ENCODE measurements at regions not wholly inside any gene's neighbourhood (a gene's known extent, or its start where the extent isn't known, plus 50 kb on each side); places are given as distances from the start of the nearest gene placed in this dataset.

DNA sequence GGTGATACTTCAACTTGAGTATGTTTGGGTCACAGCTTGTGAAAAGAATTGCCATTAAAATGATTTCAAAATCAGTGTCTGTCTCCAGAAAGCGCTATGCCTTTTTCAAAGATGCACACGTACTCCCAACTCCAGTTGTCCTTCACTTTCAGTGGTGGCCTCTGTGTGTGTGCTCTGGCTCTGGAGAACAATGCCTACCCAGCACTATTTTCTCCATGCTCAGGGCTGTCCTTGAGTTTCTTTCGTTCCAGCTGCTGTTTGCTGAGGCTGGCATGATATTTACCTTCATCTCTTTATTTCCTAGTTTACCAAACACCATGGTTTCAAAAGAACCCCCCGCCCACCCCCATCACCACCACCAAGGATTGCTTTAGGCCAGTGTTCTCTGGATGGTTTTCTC is 136.8 kb downstream of the QRSL1 start:
- Histone ChIP-seq H3K4me1 (peaks cover 20% of the 10 kb centered on the region), H4K20me1 (no peaks in the 10 kb centered on the region), H3K27me3 (no peaks in the 10 kb centered on the region), H3K9ac (no peak overlapping the region), H3K4me2 (no peak overlapping the region), H3K4me3 (no peak overlapping the region), H3K27ac (no peak overlapping the region), H3K9me3 (peaks cover 49% of the 10 kb centered on the region), H3K36me3 (no peaks in the 10 kb centered on the region)
- TF ChIP-seq Cebpa-rat (IDR thresholded peaks at IDR 0.05): no peak

DNA sequence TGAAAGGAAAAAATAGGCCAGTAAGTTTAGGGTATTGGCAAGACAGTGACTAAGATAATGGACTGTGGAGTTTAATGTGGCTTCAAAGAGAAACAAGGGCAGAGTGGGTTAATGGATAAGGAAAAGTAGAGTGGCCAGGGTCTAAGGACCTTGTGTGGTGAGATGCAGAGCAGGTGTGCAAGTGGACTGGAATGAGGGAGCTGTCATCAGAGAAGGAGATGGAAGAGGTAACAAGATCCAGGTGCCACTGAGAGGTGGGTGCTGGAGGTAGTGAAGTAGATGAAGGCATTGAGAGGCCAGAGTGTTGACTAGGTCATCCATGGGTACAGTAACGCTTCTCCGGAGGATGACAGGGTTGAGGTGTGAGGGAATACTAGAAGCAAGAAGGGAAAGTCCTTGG is 136.1 kb downstream of the QRSL1 start:
- Histone ChIP-seq H3K9ac (no peak overlapping the region), H3K4me2 (peak overlapping the region; percentile 32; the same call in 1 of the 2 replicates), H3K36me3 (no peaks in the 10 kb centered on the region), H3K4me3 (no peak overlapping the region), H4K20me1 (no peaks in the 10 kb centered on the region), H3K4me1 (peaks cover 20% of the 10 kb centered on the region), H3K9me3 (peaks cover 48% of the 10 kb centered on the region), H3K27ac (no peak overlapping the region), H3K27me3 (no peaks in the 10 kb centered on the region)
- TF ChIP-seq Cebpa-rat (IDR thresholded peaks at IDR 0.05): no peak

DNA sequence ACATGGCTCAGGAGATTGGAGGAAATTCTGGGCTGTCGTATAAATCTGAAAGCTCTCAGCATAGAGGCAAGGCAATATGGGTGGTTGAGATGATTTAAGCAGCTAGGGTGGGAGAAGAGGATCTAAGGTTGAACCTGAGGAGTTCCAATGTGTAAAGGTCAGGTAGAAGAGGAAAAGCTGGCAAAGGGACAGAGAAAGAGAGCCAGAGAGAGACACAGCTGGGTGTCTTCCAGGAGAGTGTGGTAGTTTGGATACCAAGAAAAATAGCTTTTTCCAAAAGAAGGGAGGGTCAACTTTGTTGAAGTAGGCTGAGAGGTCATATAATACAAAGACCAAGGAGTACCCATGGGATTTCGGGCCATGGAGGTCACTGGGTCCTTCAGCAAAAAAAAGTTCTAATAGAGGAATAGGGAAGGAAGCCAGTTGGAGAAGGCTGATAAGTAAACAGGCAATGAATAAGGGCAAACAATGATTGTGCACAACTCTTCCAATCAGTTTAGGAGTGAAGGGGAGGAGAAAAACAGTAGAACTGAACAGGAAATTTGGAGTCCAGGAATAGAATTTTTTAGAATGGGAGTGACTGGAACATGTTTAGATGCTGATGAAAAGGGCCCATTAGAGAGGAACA is 135.1 kb downstream of the QRSL1 start:
- no peak overlapping the region for H3K9ac ChIP-seq
- H3K4me2 ChIP-seq: peak overlapping the region; percentile 32
- no peak overlapping the region for H3K27ac ChIP-seq
- no peaks in the 10 kb centered on the region for H4K20me1 ChIP-seq
- no peaks in the 10 kb centered on the region for H3K36me3 ChIP-seq
- peaks cover 20% of the 10 kb centered on the region for H3K4me1 ChIP-seq
- H3K9me3 ChIP-seq: peaks cover 46% of the 10 kb centered on the region
- H3K4me3 ChIP-seq: no peak overlapping the region
- TF ChIP-seq Cebpa-rat (IDR thresholded peaks at IDR 0.05): no peak
- no peaks in the 10 kb centered on the region for H3K27me3 ChIP-seq

DNA sequence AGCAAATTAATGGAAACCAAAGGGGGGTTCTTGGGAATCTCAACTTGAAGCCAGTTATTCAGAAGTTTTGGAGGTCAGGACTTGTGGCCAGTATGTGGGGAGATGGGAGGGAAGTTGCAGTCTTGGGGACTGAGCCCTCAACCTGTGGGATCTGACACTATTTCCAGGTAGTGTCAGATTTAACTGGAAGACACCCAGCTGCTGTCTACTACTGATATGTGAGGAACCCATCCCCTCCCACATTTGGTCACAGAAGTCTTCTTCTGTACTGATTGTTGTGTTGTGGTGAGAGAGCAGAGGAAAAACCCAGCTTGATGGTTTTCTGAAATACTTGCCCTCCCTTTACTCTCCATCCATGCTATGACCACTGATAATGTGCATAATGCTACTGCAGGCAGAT is 134.0 kb downstream of the QRSL1 start:
- Histone ChIP-seq H3K36me3 (no peaks in the 10 kb centered on the region), H3K27me3 (no peaks in the 10 kb centered on the region), H3K4me3 (no peak overlapping the region), H3K9me3 (peaks cover 45% of the 10 kb centered on the region), H3K27ac (no peak overlapping the region), H3K4me2 (no peak overlapping the region), H3K9ac (no peak overlapping the region), H4K20me1 (no peaks in the 10 kb centered on the region), H3K4me1 (peaks cover 20% of the 10 kb centered on the region)
- TF ChIP-seq Cebpa-rat (IDR thresholded peaks at IDR 0.05): no peak

DNA sequence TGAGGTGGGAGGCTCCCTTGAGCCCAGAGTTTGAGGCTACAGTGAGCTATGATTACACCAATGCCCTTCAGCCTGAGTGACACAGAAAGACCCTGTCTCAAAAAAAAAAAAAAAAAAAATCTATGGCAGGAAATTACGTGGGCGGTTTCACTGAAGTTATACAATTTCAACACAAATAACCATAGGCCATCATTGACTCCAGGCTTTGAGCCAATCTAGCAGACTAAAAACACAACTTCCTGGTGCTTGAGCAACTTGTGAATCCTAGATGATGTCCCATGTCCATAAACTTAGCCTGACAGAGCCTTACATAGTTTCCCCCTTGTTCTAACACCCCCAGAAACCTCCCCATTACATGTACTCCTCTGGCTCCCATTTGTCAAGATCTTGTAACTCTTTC is 131.8 kb downstream of the QRSL1 start:
- Histone ChIP-seq H3K36me3 (no peaks in the 10 kb centered on the region), H3K4me3 (no peak overlapping the region), H3K4me1 (peaks cover 20% of the 10 kb centered on the region), H4K20me1 (no peaks in the 10 kb centered on the region), H3K27ac (no peak overlapping the region), H3K4me2 (no peak overlapping the region), H3K27me3 (no peaks in the 10 kb centered on the region), H3K9ac (no peak overlapping the region), H3K9me3 (peaks cover 42% of the 10 kb centered on the region)
- no peak for TF ChIP-seq Cebpa-rat (IDR thresholded peaks at IDR 0.05)

DNA sequence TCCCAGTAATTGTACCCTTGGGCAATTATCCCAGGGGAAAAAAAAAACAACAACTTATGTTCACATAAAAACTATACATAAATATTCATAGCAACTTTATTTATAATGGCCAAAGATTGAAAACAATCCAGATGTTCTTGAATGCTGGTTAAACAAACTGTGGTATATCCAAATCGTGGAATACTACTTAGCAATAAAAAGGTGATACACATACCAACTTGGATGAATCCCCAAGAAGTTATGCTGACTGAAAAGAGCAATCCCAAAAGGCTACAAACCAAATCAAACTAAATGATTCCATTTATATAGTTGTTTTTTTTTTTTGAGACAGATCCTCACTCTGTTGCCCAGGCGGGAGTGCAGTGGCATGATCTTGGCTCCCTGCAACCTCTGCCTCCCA is 129.7 kb downstream of the QRSL1 start:
- H3K4me2 ChIP-seq: no peak overlapping the region
- peaks cover 45% of the 10 kb centered on the region for H3K9me3 ChIP-seq
- no peak overlapping the region for H3K4me3 ChIP-seq
- H3K36me3 ChIP-seq: no peaks in the 10 kb centered on the region
- no peak overlapping the region for H3K9ac ChIP-seq
- H3K27me3 ChIP-seq: no peaks in the 10 kb centered on the region
- H3K4me1 ChIP-seq: peaks cover 6% of the 10 kb centered on the region
- no peaks in the 10 kb centered on the region for H4K20me1 ChIP-seq
- H3K27ac ChIP-seq: no peak overlapping the region
- no peak for TF ChIP-seq Cebpa-rat (IDR thresholded peaks at IDR 0.05)

DNA sequence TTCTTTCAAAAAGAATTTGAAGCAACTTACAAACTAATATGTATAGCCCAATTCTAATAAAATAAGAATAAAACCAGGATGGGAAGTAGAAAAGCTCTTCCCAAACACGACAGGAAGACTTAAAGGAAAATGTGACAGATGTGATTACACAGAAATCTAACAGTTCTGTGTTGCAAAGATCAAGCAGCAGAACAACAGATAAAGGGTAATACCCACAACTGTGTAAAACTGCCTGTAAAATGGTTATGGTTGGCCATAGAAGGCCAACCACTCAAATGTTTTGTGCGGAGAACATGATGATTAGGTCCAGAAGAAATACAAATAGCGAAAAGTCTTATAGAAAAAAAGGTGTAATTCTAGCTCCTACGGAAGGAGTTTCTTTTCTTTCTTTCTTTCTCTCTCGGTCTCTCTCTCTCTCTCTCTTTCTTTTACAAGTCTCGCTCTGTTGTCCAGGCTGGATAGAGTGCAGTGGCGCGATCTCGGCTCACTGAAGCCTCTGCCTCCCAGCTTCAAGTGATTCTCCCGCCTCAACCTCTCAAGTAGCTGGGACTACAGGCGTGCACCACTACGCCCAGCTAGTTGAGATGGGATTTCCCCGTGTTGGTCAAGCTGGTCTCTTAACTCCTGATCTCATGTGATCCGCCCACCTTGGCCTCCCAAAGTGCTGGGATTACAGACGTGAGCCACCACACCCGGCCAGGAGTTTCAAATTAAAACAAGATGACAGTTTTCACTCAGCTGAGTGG is 128.5 kb downstream of the QRSL1 start:
- Histone ChIP-seq H3K36me3 (no peaks in the 10 kb centered on the region), H3K27me3 (no peaks in the 10 kb centered on the region), H3K9ac (no peak overlapping the region), H3K27ac (no peak overlapping the region), H3K4me3 (no peak overlapping the region), H4K20me1 (no peaks in the 10 kb centered on the region), H3K4me2 (no peak overlapping the region), H3K9me3 (peaks cover 41% of the 10 kb centered on the region), H3K4me1 (no peaks in the 10 kb centered on the region)
- TF ChIP-seq Cebpa-rat (IDR thresholded peaks at IDR 0.05): no peak

DNA sequence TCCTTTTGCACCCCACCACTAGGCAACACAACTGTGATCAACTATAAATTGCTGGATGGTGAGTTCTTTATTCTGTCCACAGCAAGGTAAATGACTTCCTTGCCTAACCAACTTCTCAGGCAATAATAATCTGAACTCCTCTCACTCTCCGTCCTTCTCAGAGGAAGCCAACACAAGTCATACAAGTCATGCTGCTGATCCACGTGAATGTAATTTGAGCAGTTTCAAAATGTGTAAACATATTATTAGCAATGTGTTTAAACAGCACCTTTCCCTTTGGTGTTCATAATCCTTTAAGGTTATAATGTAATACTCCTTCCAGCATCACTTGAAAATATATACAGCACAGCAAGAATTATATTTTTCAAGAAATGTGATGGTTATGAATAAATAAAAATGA is 127.9 kb downstream of the QRSL1 start:
- no peak overlapping the region for H3K4me3 ChIP-seq
- no peaks in the 10 kb centered on the region for H3K4me1 ChIP-seq
- H3K27ac ChIP-seq: no peak overlapping the region

DNA sequence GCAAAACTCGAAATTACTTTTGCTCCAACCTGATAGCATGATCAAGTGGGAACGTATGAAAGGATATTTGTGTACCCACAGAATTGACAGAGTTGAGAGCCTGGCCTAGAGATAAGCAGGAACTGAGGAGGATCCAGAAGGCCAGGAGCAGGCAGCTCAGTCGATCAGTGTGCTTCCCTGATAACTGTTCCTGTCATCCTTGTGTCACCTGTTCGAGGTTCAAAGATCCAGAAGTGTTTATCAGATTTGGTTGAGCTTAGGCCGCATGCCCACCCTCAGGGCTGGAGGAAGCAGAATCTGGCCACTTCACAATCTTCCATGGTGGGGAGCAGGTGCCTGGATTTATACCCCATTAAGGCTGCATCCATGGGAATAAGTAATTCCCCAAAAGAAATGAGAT is 124.8 kb downstream of the QRSL1 start:
- H3K9ac ChIP-seq: no peak overlapping the region
- H3K4me2 ChIP-seq: no peak overlapping the region

More for the DNA sequence above, 127.9 kb downstream of the QRSL1 start:
- TF ChIP-seq Cebpa-rat (IDR thresholded peaks at IDR 0.05): no peak
- no peaks in the 10 kb centered on the region for H3K36me3 ChIP-seq
- peaks cover 35% of the 10 kb centered on the region for H3K9me3 ChIP-seq
- H3K9ac ChIP-seq: no peak overlapping the region
- no peak overlapping the region for H3K4me2 ChIP-seq
- no peaks in the 10 kb centered on the region for H4K20me1 ChIP-seq
- no peaks in the 10 kb centered on the region for H3K27me3 ChIP-seq

DNA sequence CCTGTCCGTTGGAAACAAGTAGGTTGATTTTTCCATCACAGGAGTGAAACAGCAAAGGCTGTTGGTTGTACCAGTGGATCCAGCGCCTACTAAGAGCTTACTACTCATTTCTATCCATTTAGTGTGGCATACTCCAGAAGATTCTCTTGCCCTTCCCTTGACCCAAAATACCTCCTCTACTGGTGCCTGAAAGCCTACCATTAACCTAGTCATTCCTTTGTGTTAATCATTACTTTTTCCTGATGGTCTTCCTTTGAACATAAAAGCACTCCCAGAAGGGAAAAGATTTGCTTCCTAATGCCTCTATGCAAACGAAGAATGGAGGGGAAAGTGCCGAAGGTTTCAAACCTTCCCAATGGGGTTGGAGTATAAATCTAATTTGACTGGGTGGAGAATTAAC is 123.3 kb downstream of the QRSL1 start:
- no peaks in the 10 kb centered on the region for H3K27me3 ChIP-seq
- 0 out of 2 replicates have a peak, but pooled peaks cover 3% of the 10 kb centered on the region for H3K9me3 ChIP-seq
- no peaks in the 10 kb centered on the region for H3K36me3 ChIP-seq
- no peaks in the 10 kb centered on the region for H4K20me1 ChIP-seq
- TF ChIP-seq Cebpa-rat (IDR thresholded peaks at IDR 0.05): no peak
- peaks cover 20% of the 10 kb centered on the region for H3K4me1 ChIP-seq
- no peak overlapping the region for H3K9ac ChIP-seq
- H3K4me3 ChIP-seq: no peak overlapping the region
- no peak overlapping the region for H3K27ac ChIP-seq
- H3K4me2 ChIP-seq: no peak overlapping the region

More for the DNA sequence above, 124.8 kb downstream of the QRSL1 start:
- no peak for TF ChIP-seq Cebpa-rat (IDR thresholded peaks at IDR 0.05)
- no peaks in the 10 kb centered on the region for H4K20me1 ChIP-seq
- peaks cover 20% of the 10 kb centered on the region for H3K4me1 ChIP-seq
- H3K27ac ChIP-seq: no peak overlapping the region
- H3K9me3 ChIP-seq: peaks cover 10% of the 10 kb centered on the region
- H3K27me3 ChIP-seq: no peaks in the 10 kb centered on the region
- H3K36me3 ChIP-seq: no peaks in the 10 kb centered on the region
- no peak overlapping the region for H3K4me3 ChIP-seq

All from BLaER1 (cell line).